Body of pancreas (tissue), 4 donors: ENCODE measurements at regions not wholly inside any gene's neighbourhood (a gene's known extent, or its start where the extent isn't known, plus 50 kb on each side); places are given as distances from the start of the nearest gene placed in this dataset.

Source experiments
- ATAC-seq: fragments of 150-250 bp; one replicate; pipeline ENCODE4 v1.9.1; 2016
- DNase-seq, 4 donors: peaks; one replicate each; pipeline ENCODE4 v3.0.0-alpha.2; 2019
- H3K27ac ChIP-seq, 4 donors: fragments of 200-600 bp; sonication (generic); 1 replicate in 3 of 4; 2 replicates in 1 of 4; pipeline versions ENCODE4 v1.5.1 to v1.6.1; 2016 to 2019; ENCODE audit warnings: mild to moderate bottlenecking in 1 of 4, mixed read lengths in 1 of 4, moderate library complexity in 1 of 4
- H3K27me3 ChIP-seq, 2 donors: fragments of 200-600 bp; sonication (generic); one replicate each; pipeline ENCODE4 v1.6.0; 2016; ENCODE audit warnings: mild to moderate bottlenecking in 1 of 2
- H3K36me3 ChIP-seq, 2 donors: fragments of 200-600 bp; sonication (generic); replicated peaks in 1 of 2; 2 replicates each; pipeline ENCODE4 v1.5.1; 2016; ENCODE audit warnings: low read depth in 2 of 2; ENCODE audit not compliant: insufficient read depth in 1 of 2
- H3K4me1 ChIP-seq: fragments of 200-600 bp; sonication (generic); one replicate; pipeline ENCODE4 v1.6.0; 2016
- H3K4me3 ChIP-seq, 2 donors: fragments of 200-600 bp; sonication (generic); 1 replicate in 1 of 2; 2 replicates in 1 of 2; pipeline ENCODE4 v1.5.1; 2016 to 2019
- H3K9me3 ChIP-seq, 3 donors: fragments of 200-600 bp; sonication (generic); 1 replicate in 2 of 3; 2 replicates in 1 of 3; pipeline ENCODE4 v1.5.1; 2016
- CTCF ChIP-seq, 7 experiments: fragments of 450-650 bp in 4 of 7; fragments of 200-600 bp in 3 of 7; sonication (generic) in 3 of 7; IDR thresholded peaks; one replicate each; pipeline ENCODE4 v1.5.1; 2016 to 2019; ENCODE audit warnings: antibody characterized with exemption in 7 of 7
- POLR2A ChIP-seq, 3 donors: fragments of 450-650 bp; IDR thresholded peaks; one replicate each; pipeline ENCODE4 v1.6.1; 2016; ENCODE audit warnings: antibody characterized with exemption in 3 of 3, mild to moderate bottlenecking in 2 of 3
- WGBS, 2 donors: methylation state at CpG; one replicate each; pipeline ENCODE4 v1.1.5; 2017; 5-methylcytosine and 5-hydroxymethylcytosine counted together
- intact Hi-C: fragments of 100-400 bp; cut with DNase I; formaldehyde crosslinking; loops from one replicate; pipeline ENCODE4 v1.15.1; 2023

DNA sequence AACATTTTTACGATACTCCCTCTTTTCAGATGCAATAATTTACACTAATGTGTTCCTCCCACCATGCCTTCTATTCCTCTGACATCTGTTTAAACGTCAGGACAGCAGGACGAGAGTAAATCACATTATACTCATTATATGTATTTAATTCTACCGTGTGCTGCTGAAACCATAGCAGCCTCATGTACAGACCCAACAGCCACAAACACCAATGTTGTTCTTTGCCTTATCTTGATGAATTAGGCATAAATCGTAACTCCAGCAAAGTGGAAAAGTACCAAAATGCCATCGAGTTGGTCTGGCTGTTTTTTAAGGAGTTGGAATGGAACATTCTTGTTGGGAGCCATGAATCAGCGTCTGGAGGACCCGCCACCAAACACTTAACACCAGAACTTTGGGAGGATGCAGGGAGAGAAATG, 82.9 kb upstream of the FOXF1 start:
- Histone ChIP-seq H3K36me3 (no peaks in the 10 kb centered on the region), H3K9me3 (no peaks in the 10 kb centered on the region), H3K4me3 (no peak overlapping the region), H3K4me1 (no peaks in the 10 kb centered on the region), H3K27me3 (no peaks in the 10 kb centered on the region), H3K27ac (no peak overlapping the region)
- intact Hi-C loops: no loop called here
- no peak for DNase-seq
- no peak for ATAC-seq
- 73 to 76% methylated on average over 8 of the region's 8 CpGs for WGBS, 2 donors
- TF ChIP-seq POLR2A (IDR thresholded peaks at IDR 0.05) (no peak), CTCF (IDR thresholded peaks at IDR 0.05) (no peak)

GRCh38 chr16:86428729-86429517, 81.4 kb upstream of the FOXF1 start:
- H3K4me3 ChIP-seq: no peak overlapping the region
- no peaks in the 10 kb centered on the region for H3K4me1 ChIP-seq
- intact Hi-C loops: no loop called here
- peak in 1 of 4 donors; percentile 25 for DNase-seq
- no peaks in the 10 kb centered on the region for H3K36me3 ChIP-seq
- H3K27ac ChIP-seq: no peak overlapping the region
- ATAC-seq: no peak
- no peaks in the 10 kb centered on the region for H3K9me3 ChIP-seq
- no peaks in the 10 kb centered on the region for H3K27me3 ChIP-seq
- TF ChIP-seq CTCF (IDR thresholded peaks at IDR 0.05) (no peak), POLR2A (IDR thresholded peaks at IDR 0.05) (no peak)
- WGBS, 2 donors: 27 to 53% methylated on average over 10 to 12 of the region's 12 CpGs

DNA sequence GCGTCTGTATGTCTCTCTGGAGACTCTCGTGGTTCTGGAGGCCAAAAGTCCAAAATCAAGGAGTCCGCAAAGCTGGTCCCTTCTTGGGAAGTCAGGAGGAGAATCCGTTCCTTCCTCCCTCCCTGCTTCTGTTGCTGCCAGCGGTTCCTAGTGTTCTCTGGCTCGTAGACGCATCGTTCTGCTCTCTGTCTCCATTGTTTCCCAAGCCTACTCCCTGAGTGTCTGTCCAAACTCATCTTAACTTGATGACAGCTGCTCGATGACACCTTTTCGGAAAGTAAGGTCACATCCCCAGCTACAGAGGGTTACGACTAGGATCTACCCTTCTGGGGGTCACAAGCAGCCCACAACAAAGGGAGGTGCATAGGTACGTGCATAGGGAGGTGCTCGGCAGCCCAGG, 80.7 kb upstream of the FOXF1 start:
- WGBS, 2 donors: 75 to 77% methylated on average over 11 to 13 of the region's 13 CpGs
- intact Hi-C loops: no loop called here

DNA sequence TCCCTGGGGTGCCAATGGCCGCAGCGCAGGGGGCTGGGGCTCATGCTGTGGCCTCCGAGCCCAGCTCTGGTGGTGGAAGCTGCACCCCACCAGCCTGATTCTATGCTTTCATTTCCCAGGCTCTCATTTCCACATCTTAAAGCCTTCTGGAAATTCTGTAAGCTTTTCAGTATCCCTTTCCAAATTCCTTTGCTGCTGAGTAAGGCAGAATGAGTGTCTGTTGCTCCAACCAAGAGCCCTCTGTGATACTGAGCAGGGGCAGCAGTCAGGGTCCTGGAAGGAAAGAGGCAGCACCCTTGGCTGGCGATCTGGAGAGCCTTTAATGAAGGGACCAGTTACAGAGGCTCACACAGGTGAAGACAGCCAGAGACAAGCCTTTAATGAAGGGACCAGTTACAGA, 79.5 kb upstream of the FOXF1 start:
- Histone ChIP-seq H3K36me3 (no peaks in the 10 kb centered on the region), H3K27me3 (no peaks in the 10 kb centered on the region), H3K9me3 (no peaks in the 10 kb centered on the region), H3K4me1 (no peaks in the 10 kb centered on the region), H3K4me3 (no peak overlapping the region), H3K27ac (no peak overlapping the region)
- DNase-seq (no peak), ATAC-seq (no peak)
- intact Hi-C loops: no loop called here
- TF ChIP-seq CTCF (IDR thresholded peaks at IDR 0.05) (no peak), POLR2A (IDR thresholded peaks at IDR 0.05) (no peak)
- 75 to 81% methylated on average over 4 of the region's 4 CpGs for WGBS, 2 donors

More for the DNA sequence above, 80.7 kb upstream of the FOXF1 start:
- no peak for DNase-seq
- TF ChIP-seq POLR2A (IDR thresholded peaks at IDR 0.05): no peak
- no peak for TF ChIP-seq CTCF (IDR thresholded peaks at IDR 0.05)
- no peak for ATAC-seq
- H3K4me1 ChIP-seq: no peaks in the 10 kb centered on the region
- no peak overlapping the region for H3K27ac ChIP-seq
- H3K9me3 ChIP-seq: no peaks in the 10 kb centered on the region
- H3K4me3 ChIP-seq: no peak overlapping the region
- H3K27me3 ChIP-seq: no peaks in the 10 kb centered on the region
- no peaks in the 10 kb centered on the region for H3K36me3 ChIP-seq

DNA sequence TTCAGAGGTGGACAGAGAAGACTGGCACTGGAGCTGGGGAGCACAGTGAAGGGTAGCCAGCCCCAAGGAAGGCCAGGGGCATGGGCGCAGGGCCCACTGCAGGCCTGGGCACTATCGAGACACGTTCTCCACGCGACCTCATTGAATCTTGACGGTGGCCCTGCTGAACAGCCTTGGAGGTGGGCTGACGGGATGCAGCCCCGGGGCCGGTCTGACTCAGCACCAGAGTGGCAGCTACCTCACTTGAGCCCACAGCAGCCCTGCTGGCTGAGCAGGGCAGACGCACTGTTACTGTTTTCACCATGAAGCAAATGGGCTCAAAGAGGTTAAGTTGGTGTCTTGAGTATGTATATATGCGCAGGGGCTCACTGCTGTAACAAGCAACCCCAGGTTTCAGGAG, 78.8 kb upstream of the FOXF1 start:
- 73 to 81% methylated on average over 9 to 11 of the region's 11 CpGs for WGBS, 2 donors
- no peak for DNase-seq
- Histone ChIP-seq H3K27me3 (no peaks in the 10 kb centered on the region), H3K36me3 (no peaks in the 10 kb centered on the region), H3K27ac (no peak overlapping the region), H3K4me1 (no peaks in the 10 kb centered on the region), H3K4me3 (no peak overlapping the region), H3K9me3 (no peaks in the 10 kb centered on the region)
- no peak for ATAC-seq
- intact Hi-C loops: no loop called here
- no peak for TF ChIP-seq CTCF (IDR thresholded peaks at IDR 0.05)
- TF ChIP-seq POLR2A (IDR thresholded peaks at IDR 0.05): no peak
